HG02938 (cell line): ENCODE measurements at regions not wholly inside any gene's neighbourhood (a gene's known extent, or its start where the extent isn't known, plus 50 kb on each side); places are given as distances from the start of the nearest gene placed in this dataset.
"Not testable (repeated sequence)": the region's sequence is repeated elsewhere in the genome, so short reads cannot be mapped to it uniquely, and the experiment has no call there.

Source experiments
- ATAC-seq: cut with Tn5 transposase; IDR thresholded peaks from one replicate; pipeline ENCODE4 v1.9.1; 2021; ENCODE audit warnings: mild to moderate bottlenecking, moderate library complexity; ENCODE audit not compliant: unreplicated experiment

- no peak for ATAC-seq
Measured at GRCh38 chr13:112145551-112146360, 78.8 kb downstream of the SOX1 start.

GRCh38 chr13:112150352-112150751, 83.4 kb downstream of the SOX1 start:
- ATAC-seq, result no peak

- ATAC-seq, result no peak
Measured at GRCh38 chr13:112152846-112153245, 85.9 kb downstream of the SOX1 start.

GRCh38 chr13:112153364-112153763, 86.4 kb downstream of the SOX1 start:
- no peak for ATAC-seq

- ATAC-seq, result no peak
Measured at GRCh38 chr13:112153846-112154245, 86.9 kb downstream of the SOX1 start.

GRCh38 chr13:112154301-112155060, 87.5 kb downstream of the SOX1 start:
- no peak for ATAC-seq

- ATAC-seq, result no peak
Measured at GRCh38 chr13:112158961-112159360, 92.0 kb downstream of the SOX1 start.

GRCh38 chr13:112159575-112160547, 92.9 kb downstream of the SOX1 start:
- ATAC-seq, result no peak

GRCh38 chr13:112160558-112160957, 93.6 kb downstream of the SOX1 start:
- ATAC-seq, result no peak

- no peak for ATAC-seq
Measured at GRCh38 chr13:112161521-112162301, 94.8 kb downstream of the SOX1 start.

- not testable (repeated sequence) for ATAC-seq
Measured at GRCh38 chr13:112163691-112164660, 97.0 kb downstream of the SOX1 start.

- ATAC-seq, result no peak
Measured at GRCh38 chr13:112165712-112166111, 98.8 kb downstream of the SOX1 start.

GRCh38 chr13:112168761-112169160, 101.8 kb downstream of the SOX1 start:
- ATAC-seq, result no peak

- no peak for ATAC-seq
Measured at GRCh38 chr13:112169941-112170822, 103.2 kb downstream of the SOX1 start.

GRCh38 chr13:112170823-112171569, 104.0 kb downstream of the SOX1 start:
- no peak for ATAC-seq

GRCh38 chr13:112171570-112171965, 104.6 kb downstream of the SOX1 start:
- ATAC-seq, result no peak

- ATAC-seq, result no peak
Measured at GRCh38 chr13:112172017-112172416, 105.1 kb downstream of the SOX1 start.
